ENCODE measurements at regions not wholly inside any gene's neighbourhood (a gene's known extent, or its start where the extent isn't known, plus 50 kb on each side); places are given as distances from the start of the nearest gene placed in this dataset.

GRCh38 chrX:148422526-148422925, 77.9 kb upstream of the AFF2 start:
- TF ChIP-seq ZNF232 (CRISPR knock-in tag; IDR thresholded peaks at IDR 0.05) (no peak), CBFB (CRISPR knock-in tag; IDR thresholded peaks at IDR 0.05; ENCODE audit: low read depth) (no peak), TCF7 (CRISPR knock-in tag; IDR thresholded peaks at IDR 0.05; ENCODE audit: low read depth) (no peak)
- TF ChIP-seq, protein P1, sequence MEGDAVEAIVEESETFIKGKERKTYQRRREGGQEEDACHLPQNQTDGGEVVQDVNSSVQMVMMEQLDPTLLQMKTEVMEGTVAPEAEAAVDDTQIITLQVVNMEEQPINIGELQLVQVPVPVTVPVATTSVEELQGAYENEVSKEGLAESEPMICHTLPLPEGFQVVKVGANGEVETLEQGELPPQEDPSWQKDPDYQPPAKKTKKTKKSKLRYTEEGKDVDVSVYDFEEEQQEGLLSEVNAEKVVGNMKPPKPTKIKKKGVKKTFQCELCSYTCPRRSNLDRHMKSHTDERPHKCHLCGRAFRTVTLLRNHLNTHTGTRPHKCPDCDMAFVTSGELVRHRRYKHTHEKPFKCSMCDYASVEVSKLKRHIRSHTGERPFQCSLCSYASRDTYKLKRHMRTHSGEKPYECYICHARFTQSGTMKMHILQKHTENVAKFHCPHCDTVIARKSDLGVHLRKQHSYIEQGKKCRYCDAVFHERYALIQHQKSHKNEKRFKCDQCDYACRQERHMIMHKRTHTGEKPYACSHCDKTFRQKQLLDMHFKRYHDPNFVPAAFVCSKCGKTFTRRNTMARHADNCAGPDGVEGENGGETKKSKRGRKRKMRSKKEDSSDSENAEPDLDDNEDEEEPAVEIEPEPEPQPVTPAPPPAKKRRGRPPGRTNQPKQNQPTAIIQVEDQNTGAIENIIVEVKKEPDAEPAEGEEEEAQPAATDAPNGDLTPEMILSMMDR (IDR thresholded peaks at IDR 0.05), result no peak
